Activated CD8-positive, alpha-beta T cell treated with anti-CD3 and anti-CD28 coated beads for 36 hours (primary cell): ENCODE measurements at regions not wholly inside any gene's neighbourhood (a gene's known extent, or its start where the extent isn't known, plus 50 kb on each side); places are given as distances from the start of the nearest gene placed in this dataset.

Source experiments
- ATAC-seq: fragments of 200-7000 bp; cut with Tn5 transposase; one replicate; pipeline ENCODE4 v1.10.0; 2021; ENCODE audit warnings: mild to moderate bottlenecking, moderate library complexity
- CTCF ChIA-PET: fragments of 350-600 bp; sonication (Branson Sonifier 250); formaldehyde crosslinking; loops from one replicate; lab custom pipeline; 2021; ENCODE audit warnings: antibody characterized with exemption; lab: Charles Lee
- POLR2A ChIA-PET: fragments of 350-600 bp; sonication (Branson Sonifier 250); formaldehyde crosslinking; loops from one replicate; lab custom pipeline; 2021; ENCODE audit warnings: antibody characterized with exemption; lab: Charles Lee
- DNase-seq: peaks from one replicate; pipeline ENCODE4 v3.0.0-alpha.2; 2020
- H3K27ac Mint-ChIP-seq: one replicate; pipeline ENCODE4 v1.8.0; 2021; ENCODE audit warnings: mild to moderate bottlenecking, mixed read lengths
- H3K27me3 Mint-ChIP-seq: one replicate; pipeline ENCODE4 v1.8.0; 2021; ENCODE audit warnings: mixed read lengths
- H3K36me3 Mint-ChIP-seq: one replicate; pipeline ENCODE4 v1.8.0; 2021; ENCODE audit warnings: low read depth, mixed read lengths
- H3K4me1 Mint-ChIP-seq: one replicate; pipeline ENCODE4 v1.8.0; 2021; ENCODE audit warnings: low read depth, mixed read lengths
- H3K4me3 Mint-ChIP-seq: one replicate; pipeline ENCODE4 v1.8.0; 2021; ENCODE audit warnings: mild to moderate bottlenecking, moderate library complexity, mixed read lengths
- H3K9me3 Mint-ChIP-seq: one replicate; pipeline ENCODE4 v1.8.0; 2021; ENCODE audit warnings: mixed read lengths
- CTCF ChIP-seq: fragments of 200-600 bp; IDR thresholded peaks from one replicate; pipeline ENCODE4 v1.8.0; 2022; ENCODE audit warnings: antibody characterized with exemption, mild to moderate bottlenecking
- intact Hi-C: fragments of 100-400 bp; cut with micrococcal nuclease; formaldehyde crosslinking; loops from one replicate; pipeline ENCODE4 v1.10.0; 2022

GRCh38 chr18:73121207-73121606, 253.4 kb upstream of the NETO1 start:
- no peak overlapping the region for H3K27ac Mint-ChIP-seq
- no peak for ATAC-seq
- ChIA-PET CTCF (no interaction called here), POLR2A (no interaction called here)
- intact Hi-C loops = no loop called here
- H3K36me3 Mint-ChIP-seq = no peaks in the 10 kb centered on the region
- TF ChIP-seq CTCF = no peak
- no peak overlapping the region for H3K4me3 Mint-ChIP-seq
- no peak for DNase-seq
- H3K27me3 Mint-ChIP-seq = no peaks in the 10 kb centered on the region
- peaks cover 1% of the 10 kb centered on the region for H3K9me3 Mint-ChIP-seq
- H3K4me1 Mint-ChIP-seq = no peaks in the 10 kb centered on the region

GRCh38 chr18:73120626-73121025, 252.8 kb upstream of the NETO1 start:
- no peaks in the 10 kb centered on the region for H3K36me3 Mint-ChIP-seq
- ChIA-PET POLR2A (no interaction called here), CTCF (no interaction called here)
- H3K4me3 Mint-ChIP-seq = no peak overlapping the region
- no peak for DNase-seq
- H3K9me3 Mint-ChIP-seq = peaks cover 1% of the 10 kb centered on the region
- H3K4me1 Mint-ChIP-seq = no peaks in the 10 kb centered on the region
- TF ChIP-seq CTCF = no peak
- intact Hi-C loops = no loop called here
- no peak overlapping the region for H3K27ac Mint-ChIP-seq
- ATAC-seq = no peak
- no peaks in the 10 kb centered on the region for H3K27me3 Mint-ChIP-seq

GRCh38 chr18:73119574-73119973, 251.8 kb upstream of the NETO1 start:
- TF ChIP-seq CTCF = no peak
- no peak overlapping the region for H3K27ac Mint-ChIP-seq

DNA sequence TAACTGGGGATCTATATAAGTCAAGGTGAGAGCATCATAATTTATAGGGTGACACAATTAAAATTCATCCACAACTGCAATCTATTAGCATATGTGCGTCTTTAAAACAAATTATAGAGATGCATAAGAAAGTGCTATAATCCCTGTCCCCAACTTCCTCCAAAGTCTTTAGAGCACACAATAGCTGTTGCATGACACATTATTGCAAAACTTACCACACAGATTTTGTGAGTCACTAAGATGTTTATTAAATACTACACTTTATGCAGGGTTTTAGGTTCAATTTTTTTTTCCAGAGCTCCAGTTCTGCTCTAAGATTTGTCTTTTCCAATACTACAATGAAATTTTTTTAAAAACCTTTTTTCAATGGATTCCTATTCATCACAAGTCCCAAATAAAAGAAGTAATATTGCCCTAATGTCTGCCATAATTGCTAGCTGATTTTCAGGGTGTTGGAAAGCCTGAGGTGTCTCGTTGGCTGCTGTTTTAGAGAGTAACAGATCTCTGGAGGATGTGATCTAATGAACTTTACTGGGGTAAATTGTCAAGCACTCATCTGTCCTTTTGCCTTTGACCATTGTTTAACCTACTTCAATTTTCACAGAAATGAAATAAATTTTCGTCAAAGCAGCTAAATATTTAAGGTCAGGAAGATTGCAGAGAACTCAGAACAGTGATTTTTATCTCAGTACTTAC, 250.5 kb upstream of the NETO1 start:
- TF ChIP-seq CTCF = no peak
- POLR2A ChIA-PET = no interaction called here
- Mint-ChIP-seq H3K36me3 (no peaks in the 10 kb centered on the region), H3K27ac (no peak overlapping the region), H3K4me1 (no peaks in the 10 kb centered on the region), H3K9me3 (peaks cover 3% of the 10 kb centered on the region), H3K27me3 (no peaks in the 10 kb centered on the region), H3K4me3 (no peak overlapping the region)
- CTCF ChIA-PET = no interaction called here
- ATAC-seq = no peak
- intact Hi-C loops = no loop called here
- DNase-seq = no peak

More at GRCh38 chr18:73119574-73119973, 251.8 kb upstream of the NETO1 start:
- intact Hi-C loops = no loop called here
- no peaks in the 10 kb centered on the region for H3K36me3 Mint-ChIP-seq
- ChIA-PET CTCF (no interaction called here), POLR2A (no interaction called here)
- DNase-seq = no peak
- no peak for ATAC-seq
- H3K4me3 Mint-ChIP-seq = no peak overlapping the region
- H3K9me3 Mint-ChIP-seq = peaks cover 1% of the 10 kb centered on the region
- no peaks in the 10 kb centered on the region for H3K27me3 Mint-ChIP-seq
- no peaks in the 10 kb centered on the region for H3K4me1 Mint-ChIP-seq

- Mint-ChIP-seq H3K27me3 (no peaks in the 10 kb centered on the region), H3K9me3 (peaks cover 10% of the 10 kb centered on the region), H3K36me3 (no peaks in the 10 kb centered on the region), H3K4me1 (no peaks in the 10 kb centered on the region), H3K4me3 (no peak overlapping the region), H3K27ac (no peak overlapping the region)
- TF ChIP-seq CTCF = no peak
- ChIA-PET POLR2A (no interaction called here), CTCF (no interaction called here)
- intact Hi-C loops = no loop called here
- DNase-seq = no peak
- no peak for ATAC-seq
Measured at GRCh38 chr18:73110307-73110706, 242.5 kb upstream of the NETO1 start.
